ELR (cell line): ENCODE measurements at regions not wholly inside any gene's neighbourhood (a gene's known extent, or its start where the extent isn't known, plus 50 kb on each side); places are given as distances from the start of the nearest gene placed in this dataset.

Experiments used
- DNase-seq: peaks from one replicate; pipeline ENCODE4 v3.0.0-alpha.2; 2015; ENCODE audit warnings: low read depth

DNA sequence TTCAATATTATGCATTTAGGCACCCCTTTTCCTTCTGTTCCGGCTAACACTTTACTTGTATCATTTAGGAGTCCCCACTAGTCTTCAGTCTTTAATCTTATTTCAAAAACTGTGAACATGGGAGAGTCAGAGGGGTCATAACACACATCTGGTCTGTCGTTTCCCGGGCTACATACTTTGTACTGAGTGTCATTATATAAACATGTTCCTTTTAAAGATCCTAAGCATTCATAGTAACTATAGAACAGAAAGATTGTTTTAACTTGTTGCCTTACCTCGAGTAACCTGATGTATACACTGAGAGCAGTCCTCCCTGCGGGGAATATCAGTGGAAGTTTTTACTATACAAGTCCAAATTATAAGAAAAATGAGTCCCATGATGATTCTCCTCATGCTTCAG is 78.2 kb upstream of the VEPH1 start:
- DNase-seq = no peak

DNA sequence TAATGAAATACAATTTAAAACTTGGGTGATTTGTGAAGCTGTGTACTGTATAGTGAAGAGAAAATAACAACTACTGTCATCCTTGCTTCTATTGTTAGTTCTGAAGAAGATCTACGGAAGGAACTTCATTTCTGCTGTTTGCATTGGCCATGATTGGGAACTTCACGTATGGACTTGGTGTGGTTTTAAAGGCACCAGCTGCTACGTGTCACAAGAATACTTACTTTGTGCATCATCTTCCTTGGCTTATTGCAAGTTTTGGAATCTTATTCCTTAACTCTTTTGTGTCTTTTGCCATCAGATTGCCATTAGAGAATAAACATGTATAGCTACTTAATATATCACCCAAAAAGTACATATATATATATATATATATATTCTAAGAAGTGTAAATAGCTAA is 75.0 kb upstream of the VEPH1 start:
- DNase-seq = no peak

DNA sequence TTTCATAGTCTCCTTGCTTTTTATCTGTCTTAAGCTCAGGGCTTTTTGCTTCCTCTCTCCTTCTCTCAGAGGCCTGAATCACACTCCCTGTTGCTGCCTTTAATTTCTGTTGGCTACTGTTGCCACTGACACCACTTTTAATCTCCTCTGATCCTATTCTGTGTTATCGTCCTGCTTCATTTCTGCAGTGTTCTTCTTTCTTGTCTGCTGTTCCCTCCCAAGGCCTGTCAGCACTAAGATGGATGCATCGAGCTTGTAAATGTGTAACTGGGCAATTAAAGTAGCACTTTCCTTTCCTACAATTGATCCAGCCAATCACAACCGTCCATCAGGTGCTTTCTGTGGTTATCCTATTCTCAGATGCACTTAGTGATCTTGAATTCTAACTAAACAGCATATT is 71.3 kb upstream of the VEPH1 start:
- DNase-seq = no peak

DNA sequence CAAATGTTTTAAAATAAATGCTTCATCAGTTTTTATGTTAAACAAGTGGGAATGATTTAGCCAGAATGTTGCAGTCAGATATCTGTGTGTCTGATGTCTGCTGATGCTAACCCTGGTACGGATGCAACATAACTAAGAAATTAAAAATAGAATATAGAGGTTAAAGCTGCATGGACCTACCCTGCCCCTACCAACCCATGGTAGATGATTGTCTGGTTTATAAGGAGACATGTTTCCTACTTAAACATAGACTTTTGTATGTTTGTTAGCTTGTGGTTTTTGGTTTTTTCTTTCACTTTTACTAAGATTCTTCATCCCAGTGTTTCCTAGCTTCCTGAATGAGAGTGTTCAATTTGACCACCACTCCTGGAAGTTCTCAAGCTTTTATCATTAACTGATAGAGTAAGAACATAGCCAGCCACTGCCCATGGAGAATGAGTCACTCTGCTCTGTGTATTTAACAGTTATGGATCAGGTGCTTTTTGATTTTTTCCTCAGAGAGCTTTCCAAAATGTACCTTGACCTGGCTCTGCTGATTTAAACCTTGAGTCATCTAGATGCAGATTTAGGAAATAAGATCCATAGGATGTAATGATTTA is 70.7 kb upstream of the VEPH1 start:
- peak; percentile 33 for DNase-seq

DNA sequence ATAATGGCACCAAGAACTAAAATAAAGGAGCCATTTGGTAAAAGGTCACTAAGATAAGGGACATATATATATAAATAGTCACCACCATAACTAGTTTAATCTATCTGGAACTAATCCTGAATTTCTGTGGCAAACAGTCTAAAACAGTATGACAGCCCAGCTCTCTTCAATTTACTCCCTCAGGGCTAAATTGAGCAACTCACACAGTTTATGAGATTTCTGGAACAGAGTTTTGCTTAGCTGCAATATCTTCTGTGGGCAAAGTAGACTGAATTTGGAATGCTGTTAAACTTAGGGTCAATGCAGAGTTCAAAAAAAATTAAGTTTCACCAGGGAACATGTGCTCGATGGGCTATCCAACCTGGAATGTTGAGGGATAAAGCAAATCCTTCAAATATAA is 70.1 kb upstream of the VEPH1 start:
- peak; percentile 4 for DNase-seq

DNA sequence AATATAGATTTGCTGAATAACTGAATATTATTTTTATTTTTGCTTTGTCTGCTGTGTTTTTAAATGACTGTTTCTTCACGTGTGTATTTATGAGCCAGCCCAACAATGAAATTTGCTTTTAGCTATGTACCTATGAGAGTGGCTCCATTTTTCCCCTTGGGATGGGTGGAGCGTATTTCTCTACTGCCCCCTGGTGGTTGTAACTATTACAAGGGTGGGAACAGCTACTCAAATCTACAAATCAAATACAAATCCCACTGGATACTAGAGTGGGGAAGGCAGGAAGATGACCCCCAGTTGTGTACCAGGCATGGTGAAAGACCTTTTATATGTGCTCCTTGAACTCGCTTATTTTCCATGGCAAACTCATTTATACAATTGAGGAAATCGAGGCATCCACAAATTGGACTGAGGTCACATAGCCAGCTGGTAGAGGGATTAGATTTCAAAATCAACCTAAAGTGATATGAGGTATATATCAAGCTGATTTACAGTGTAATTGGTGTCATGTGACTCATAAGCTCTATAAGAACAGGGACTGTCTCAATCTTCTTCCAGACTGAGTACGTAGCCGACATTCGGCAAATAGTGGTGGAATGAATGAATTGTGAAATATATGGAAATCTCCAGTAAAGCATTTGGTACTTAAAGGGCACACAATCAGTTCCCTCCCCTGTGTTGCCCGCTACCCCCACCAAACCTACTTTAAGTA is 69.5 kb upstream of the VEPH1 start:
- peak; percentile 82 for DNase-seq

DNA sequence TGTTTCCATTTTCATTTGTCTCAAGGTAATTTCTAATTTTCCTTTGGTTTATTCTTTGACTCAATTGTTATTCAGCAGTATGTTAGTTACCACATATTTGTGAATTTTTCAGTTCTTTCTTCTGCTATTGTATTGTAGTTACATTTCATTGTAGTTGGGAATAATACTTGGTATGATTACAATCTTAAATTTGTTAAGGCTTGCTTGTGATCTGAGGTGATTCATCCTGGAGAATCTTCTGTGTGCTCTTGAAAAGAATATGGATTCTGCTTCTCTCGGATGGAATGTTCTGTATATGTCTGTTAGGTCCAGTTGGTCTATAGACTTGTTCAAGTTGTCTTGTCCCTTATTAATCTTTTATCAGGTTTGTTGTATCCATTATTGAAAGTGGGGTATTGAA is 63.4 kb upstream of the VEPH1 start:
- no peak for DNase-seq

DNA sequence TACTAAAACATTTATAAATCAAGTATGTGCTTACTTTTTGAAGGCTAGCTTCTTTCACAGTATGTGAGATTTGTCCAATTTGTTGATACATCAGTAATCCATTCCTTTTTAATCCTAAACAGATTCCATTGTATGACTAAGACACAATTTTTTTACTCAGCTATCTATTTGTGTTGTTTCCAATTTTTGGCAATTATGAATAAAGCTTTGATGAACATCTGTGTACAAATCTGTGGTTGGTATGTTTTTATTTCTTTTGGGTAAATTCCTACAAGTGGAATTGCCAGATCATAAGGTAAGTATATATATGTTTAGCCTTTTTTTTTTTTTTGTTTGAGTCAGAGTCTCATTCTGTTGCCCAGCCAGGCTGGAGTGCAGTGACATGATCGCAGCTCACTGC is 56.2 kb upstream of the VEPH1 start:
- peak; percentile 11 for DNase-seq
